BJ (cell line): ENCODE measurements at regions not wholly inside any gene's neighbourhood (a gene's known extent, or its start where the extent isn't known, plus 50 kb on each side); places are given as distances from the start of the nearest gene placed in this dataset. TPM values are rescaled to one million over a fixed set of nuclear protein-coding genes. Genes with fewer than 3 reads are reported as not detected.

Experiments used
- CTCF ChIA-PET: fragments of 350-600 bp; formaldehyde crosslinking; extraction: SDS; loops from one replicate; lab custom pipeline; 2021; ENCODE audit warnings: antibody characterized with exemption, inconsistent platforms; lab: Yijun Ruan, JAX
- POLR2A ChIA-PET: fragments of 300-600 bp; sonication (Branson Sonifier 250); formaldehyde crosslinking; extraction: SDS; loops from one replicate; lab custom pipeline; 2021; ENCODE audit warnings: antibody characterized with exemption; lab: Charles Lee
- DNase-seq: peaks from one replicate; pipeline ENCODE4 v3.0.0-alpha.2; 2011; ENCODE audit warnings: low read depth
- H3K27me3 ChIP-seq: 2 replicates; pipeline ENCODE4 v1.6.0; 2011; ENCODE audit warnings: low read length; ENCODE audit not compliant: control insufficient read depth, insufficient read depth
- H3K36me3 ChIP-seq: 2 replicates; pipeline ENCODE4 v1.5.1; 2011; ENCODE audit warnings: low read length; ENCODE audit not compliant: control insufficient read depth, insufficient read depth
- H3K4me3 ChIP-seq: 2 replicates; pipeline ENCODE4 v1.5.1; 2011; ENCODE audit warnings: low read depth, mild to moderate bottlenecking, control low read depth, low read length
- small RNA-seq: library from RNA; depleted of rRNA; stranded (forward); fragments of <200 nt; gene quantifications from one replicate; pipeline ENCODE3, GENCODE V24; 2012; ENCODE audit warnings: low replicate concordance, low read depth; ENCODE audit not compliant: insufficient read length
- TF ChIP-seq, protein P1 (sequence below): IDR thresholded peaks from 2 replicates; pipeline ENCODE4 v1.5.1; 2011; ENCODE audit warnings: low read depth, mild to moderate bottlenecking, control low read depth, inconsistent platforms, low read length, moderate library complexity; ENCODE audit not compliant: insufficient read depth

DNA sequence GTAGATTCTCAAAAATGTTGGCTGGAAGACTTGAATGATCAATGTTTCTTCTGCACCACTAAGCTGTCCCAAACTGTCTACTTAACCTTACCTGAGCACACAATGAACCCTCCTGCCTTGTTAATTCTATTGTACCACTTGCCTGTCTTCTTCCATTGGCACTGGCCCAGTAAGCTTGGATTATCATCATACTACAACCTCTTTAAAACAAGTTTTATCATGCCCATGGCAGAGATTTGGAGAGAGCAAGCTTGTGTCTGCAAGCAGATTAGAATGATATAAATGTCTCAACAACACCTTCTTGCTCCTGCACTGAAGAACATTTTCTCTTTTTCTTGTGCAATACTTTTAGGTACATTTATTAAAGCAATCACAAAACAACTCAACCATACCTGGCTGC is 74.0 kb upstream of the VMA21 start:
- ChIA-PET POLR2A (no interaction called here), CTCF (no interaction called here)
- Histone ChIP-seq H3K4me3 (no peak overlapping the region), H3K27me3 (no peaks in the 10 kb centered on the region), H3K36me3 (no peaks in the 10 kb centered on the region)
- TF ChIP-seq, protein P1, sequence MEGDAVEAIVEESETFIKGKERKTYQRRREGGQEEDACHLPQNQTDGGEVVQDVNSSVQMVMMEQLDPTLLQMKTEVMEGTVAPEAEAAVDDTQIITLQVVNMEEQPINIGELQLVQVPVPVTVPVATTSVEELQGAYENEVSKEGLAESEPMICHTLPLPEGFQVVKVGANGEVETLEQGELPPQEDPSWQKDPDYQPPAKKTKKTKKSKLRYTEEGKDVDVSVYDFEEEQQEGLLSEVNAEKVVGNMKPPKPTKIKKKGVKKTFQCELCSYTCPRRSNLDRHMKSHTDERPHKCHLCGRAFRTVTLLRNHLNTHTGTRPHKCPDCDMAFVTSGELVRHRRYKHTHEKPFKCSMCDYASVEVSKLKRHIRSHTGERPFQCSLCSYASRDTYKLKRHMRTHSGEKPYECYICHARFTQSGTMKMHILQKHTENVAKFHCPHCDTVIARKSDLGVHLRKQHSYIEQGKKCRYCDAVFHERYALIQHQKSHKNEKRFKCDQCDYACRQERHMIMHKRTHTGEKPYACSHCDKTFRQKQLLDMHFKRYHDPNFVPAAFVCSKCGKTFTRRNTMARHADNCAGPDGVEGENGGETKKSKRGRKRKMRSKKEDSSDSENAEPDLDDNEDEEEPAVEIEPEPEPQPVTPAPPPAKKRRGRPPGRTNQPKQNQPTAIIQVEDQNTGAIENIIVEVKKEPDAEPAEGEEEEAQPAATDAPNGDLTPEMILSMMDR: no peak
- no peak for DNase-seq

DNA sequence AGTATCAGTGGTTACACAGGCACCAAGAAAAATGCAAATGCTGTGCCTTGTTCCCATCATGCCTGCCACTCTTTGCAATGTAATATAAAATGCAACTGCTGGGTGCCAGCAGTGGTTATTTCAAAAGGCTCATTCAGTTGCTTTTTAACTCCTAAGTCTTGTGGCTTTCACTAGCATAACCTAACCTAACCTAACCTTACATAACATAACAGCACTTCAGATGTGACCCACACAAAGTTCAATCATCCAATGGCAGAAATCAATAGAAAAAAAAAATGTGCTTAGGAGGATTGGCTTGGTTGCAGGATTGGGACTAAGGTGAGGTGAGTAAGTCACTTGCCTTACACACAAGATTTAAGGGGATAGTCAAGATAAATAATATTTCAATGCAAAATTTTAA is 60.2 kb upstream of the VMA21 start:
- TF ChIP-seq, protein P1: no peak
- CTCF ChIA-PET: no interaction called here

DNA sequence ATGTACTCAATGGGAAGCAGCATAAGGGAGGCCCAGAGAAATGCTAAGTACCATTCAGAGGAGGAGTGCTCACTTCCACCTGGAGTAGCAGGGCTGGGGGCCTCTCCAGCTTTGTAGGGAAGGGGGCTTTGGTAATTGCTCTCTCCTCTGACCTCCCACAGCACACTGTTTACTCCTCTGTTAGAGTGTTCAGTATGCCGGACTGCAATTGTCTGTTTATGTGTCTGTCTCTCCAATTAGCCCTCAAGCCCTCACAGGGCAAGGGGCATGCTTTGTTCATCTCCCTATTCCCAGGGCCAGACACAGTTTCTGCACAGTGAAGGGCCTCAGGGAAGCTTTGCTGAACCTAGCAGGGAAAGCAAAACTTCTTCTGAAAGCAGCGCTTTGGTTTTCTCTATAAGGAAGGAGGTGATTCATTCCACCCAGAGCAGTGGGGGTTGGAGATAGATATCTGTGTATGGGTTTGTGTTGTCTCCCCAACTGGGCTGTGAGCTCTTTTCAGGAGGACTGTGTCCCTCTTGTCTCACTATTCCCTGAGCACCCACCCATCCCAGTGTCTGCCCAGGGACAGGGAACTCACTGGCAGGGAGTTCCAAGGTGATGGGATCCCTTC is 50.0 kb upstream of the VMA21 start:
- H3K4me3 ChIP-seq: no peak overlapping the region
- no peaks in the 10 kb centered on the region for H3K27me3 ChIP-seq
- DNase-seq: no peak
- ChIA-PET CTCF (interaction anchor here (1.1 kb wide), 1 partner anchor 13 kb away, joined by 3 read pairs; no protein-coding TSS in a partner anchor), POLR2A (no interaction called here)
- TF ChIP-seq, protein P1: no peak
- H3K36me3 ChIP-seq: no peaks in the 10 kb centered on the region

More for the DNA sequence above, 60.2 kb upstream of the VMA21 start:
- no peak for DNase-seq
- H3K36me3 ChIP-seq: no peaks in the 10 kb centered on the region
- H3K4me3 ChIP-seq: no peak overlapping the region
- no peaks in the 10 kb centered on the region for H3K27me3 ChIP-seq
- POLR2A ChIA-PET: no interaction called here

Small RNA genes in the stretch of these regions (small RNA-seq; reads per million reads assigned to genes)
- gene RF00017: not detected
